SU-DHL-6 (cell line): ENCODE measurements at regions not wholly inside any gene's neighbourhood (a gene's known extent, or its start where the extent isn't known, plus 50 kb on each side); places are given as distances from the start of the nearest gene placed in this dataset.

Experiments used
- CTCF ChIP-seq: fragments of 200-600 bp; sonication (generic); IDR thresholded peaks from one replicate; pipeline ENCODE4 v1.5.1; 2017; ENCODE audit warnings: antibody characterized with exemption, mild to moderate bottlenecking, low read length, moderate library complexity; ENCODE audit not compliant: insufficient read depth, poor library complexity, severe bottlenecking
- EZH2phosphoT487 ChIP-seq: fragments of 200-600 bp; sonication (generic), shearing (Covaris generic); conservative IDR thresholded peaks from 2 replicates; pipeline ENCODE4 v1.6.1; 2018; ENCODE audit warnings: mild to moderate bottlenecking, antibody characterized with exemption, low read length, moderate library complexity, mixed read lengths

GRCh38 chr18:52131845-52132244 is 208.2 kb upstream of the DCC start:
- TF ChIP-seq CTCF (no peak), EZH2phosphoT487 (no peak)
